ENCODE measurements at regions not wholly inside any gene's neighbourhood (a gene's known extent, or its start where the extent isn't known, plus 50 kb on each side); places are given as distances from the start of the nearest gene placed in this dataset.
"Not testable (repeated sequence)": the region's sequence is repeated elsewhere in the genome, so short reads cannot be mapped to it uniquely, and the experiment has no call there.

- Histone ChIP-seq H3K9me2 (ENCODE audit: low read depth, low read length) (no peaks in the 10 kb centered on the region), H2AFZ (ENCODE audit: low read length) (no peak overlapping the region)
These were observed 885.7 kb downstream of the NR2F1-AS1 start for GRCh38 chr5:92695123-92696003.

GRCh38 chr5:92694067-92694466, 887.0 kb downstream of the NR2F1-AS1 start:
- H3K36me3 ChIP-seq (ENCODE audit: insufficient read depth, low read length), result no peaks in the 10 kb centered on the region
- TF ChIP-seq CTCF (IDR thresholded peaks at IDR 0.05; ENCODE audit: low read length) (no peak), EZH2 (IDR thresholded peaks at IDR 0.05; ENCODE audit: borderline replicate concordance, low read length) (no peak)
- H3K79me2 ChIP-seq (ENCODE audit: insufficient read depth, low read length), result no peaks in the 10 kb centered on the region
- H3K9me3 ChIP-seq (ENCODE audit: low read length), result no peaks in the 10 kb centered on the region
- H2AFZ ChIP-seq (ENCODE audit: low read length), result no peak overlapping the region
- H3K27ac ChIP-seq (ENCODE audit: low read depth, low read length, poor library complexity, severe bottlenecking), result no peak overlapping the region
- no peak overlapping the region for H3K4me2 ChIP-seq (ENCODE audit: low read length)
- no peaks in the 10 kb centered on the region for H3F3A ChIP-seq (ENCODE audit: insufficient read depth, low read length)
- H3K27me3 ChIP-seq (ENCODE audit: insufficient read depth, low read length), result no peaks in the 10 kb centered on the region
- H3K4me1 ChIP-seq (ENCODE audit: insufficient read depth, low read length, severe bottlenecking), result peaks cover 4% of the 10 kb centered on the region
- H3K9ac ChIP-seq (ENCODE audit: low read length), result no peak overlapping the region
- no peaks in the 10 kb centered on the region for H4K20me1 ChIP-seq (ENCODE audit: insufficient read depth, low read length)
- H3K4me3 ChIP-seq (ENCODE audit: low read depth, low read length, poor library complexity, severe bottlenecking), result no peak overlapping the region
- H3K9me2 ChIP-seq (ENCODE audit: low read depth, low read length), result no peaks in the 10 kb centered on the region

More at GRCh38 chr5:92695123-92696003, 885.7 kb downstream of the NR2F1-AS1 start:
- no peaks in the 10 kb centered on the region for H3K9me3 ChIP-seq (ENCODE audit: low read length)
- no peaks in the 10 kb centered on the region for H3K36me3 ChIP-seq (ENCODE audit: insufficient read depth, low read length)
- H3K4me1 ChIP-seq (ENCODE audit: insufficient read depth, low read length, severe bottlenecking), result peaks cover 4% of the 10 kb centered on the region
- no peaks in the 10 kb centered on the region for H4K20me1 ChIP-seq (ENCODE audit: insufficient read depth, low read length)
- H3K79me2 ChIP-seq (ENCODE audit: insufficient read depth, low read length), result no peaks in the 10 kb centered on the region
- no peak overlapping the region for H3K27ac ChIP-seq (ENCODE audit: low read depth, low read length, poor library complexity, severe bottlenecking)
- no peak overlapping the region for H3K4me3 ChIP-seq (ENCODE audit: low read depth, low read length, poor library complexity, severe bottlenecking)
- no peaks in the 10 kb centered on the region for H3K27me3 ChIP-seq (ENCODE audit: insufficient read depth, low read length)
- no peaks in the 10 kb centered on the region for H3F3A ChIP-seq (ENCODE audit: insufficient read depth, low read length)
- H3K9ac ChIP-seq (ENCODE audit: low read length), result no peak overlapping the region
- TF ChIP-seq EZH2 (IDR thresholded peaks at IDR 0.05; ENCODE audit: borderline replicate concordance, low read length), result no peak
- no peak for TF ChIP-seq CTCF (IDR thresholded peaks at IDR 0.05; ENCODE audit: low read length)
- no peak overlapping the region for H3K4me2 ChIP-seq (ENCODE audit: low read length)

DNA sequence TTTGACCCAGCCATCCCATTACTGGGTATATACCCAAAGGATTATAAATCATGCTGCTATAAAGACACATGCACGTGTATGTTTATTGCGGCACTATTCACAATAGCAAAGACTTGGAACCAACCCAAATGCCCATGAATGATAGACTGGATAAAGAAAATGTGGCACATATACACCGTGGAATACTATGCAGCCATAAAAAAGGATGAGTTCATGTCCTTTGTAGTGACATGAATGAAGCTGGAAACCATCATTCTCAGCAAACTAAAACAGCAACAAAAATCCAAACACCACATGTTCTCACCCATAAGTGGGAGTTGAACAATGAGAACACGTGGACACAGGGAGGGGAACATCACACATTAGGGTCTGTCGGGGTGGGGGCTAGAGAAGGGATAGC, 889.1 kb downstream of the NR2F1-AS1 start:
- H4K20me1 ChIP-seq (ENCODE audit: insufficient read depth, low read length); H3K9me2 ChIP-seq (ENCODE audit: low read depth, low read length); H3K4me3 ChIP-seq (ENCODE audit: low read depth, low read length, poor library complexity, severe bottlenecking); H3K9me3 ChIP-seq (ENCODE audit: low read length); H3K27me3 ChIP-seq (ENCODE audit: insufficient read depth, low read length); H3K9ac ChIP-seq (ENCODE audit: low read length); H3F3A ChIP-seq (ENCODE audit: insufficient read depth, low read length); H3K36me3 ChIP-seq (ENCODE audit: insufficient read depth, low read length); H2AFZ ChIP-seq (ENCODE audit: low read length); H3K4me2 ChIP-seq (ENCODE audit: low read length); H3K27ac ChIP-seq (ENCODE audit: low read depth, low read length, poor library complexity, severe bottlenecking); H3K79me2 ChIP-seq (ENCODE audit: insufficient read depth, low read length); H3K4me1 ChIP-seq (ENCODE audit: insufficient read depth, low read length, severe bottlenecking): not testable (repeated sequence)

Measured in OCI-LY1 (cell line).